H1 (cell line): ENCODE measurements at regions not wholly inside any gene's neighbourhood (a gene's known extent, or its start where the extent isn't known, plus 50 kb on each side); places are given as distances from the start of the nearest gene placed in this dataset.

Experiments
- CTCF ChIA-PET: fragments of 300-600 bp; sonication (Branson Sonifier 250); formaldehyde crosslinking; loops from one replicate; lab custom pipeline; 2021; ENCODE audit not compliant: partially characterized antibody; lab: Charles Lee
- POLR2A ChIA-PET: fragments of 300-600 bp; sonication (Branson Sonifier 250); formaldehyde crosslinking; loops from one replicate; lab custom pipeline; 2021; ENCODE audit warnings: inconsistent platforms; ENCODE audit not compliant: partially characterized antibody; lab: Charles Lee
- DNase-seq, 2 experiments: peaks; one replicate each; pipeline versions ENCODE4 v3.0.0 to v3.0.0-alpha.2; 2010 to 2022; ENCODE audit warnings: low spot score in 2 of 2, low read depth in 1 of 2, mixed read lengths in 1 of 2
- FAIRE-seq: peaks from 2 replicates; lab custom pipeline; 2011; peaks lifted over from hg19 to GRCh38; lab: Jason Lieb, UNC
- H2AFZ ChIP-seq: 2 replicates; pipeline ENCODE4 v1.8.1; 2012; ENCODE audit warnings: low read length, inconsistent platforms
- H2AK5ac ChIP-seq: 2 replicates; pipeline ENCODE4 v1.6.1; 2013; ENCODE audit warnings: low read depth, low read length
- H2BK120ac ChIP-seq: replicated peaks from 2 replicates; pipeline ENCODE3; 2013; ENCODE audit warnings: low read depth, low read length, inconsistent platforms
- H2BK12ac ChIP-seq: 2 replicates; pipeline ENCODE4 v1.6.1; 2013; ENCODE audit warnings: low read depth, low read length
- H2BK15ac ChIP-seq: 2 replicates; pipeline ENCODE4 v1.6.1; 2013; ENCODE audit warnings: low read length
- H2BK20ac ChIP-seq: 2 replicates; pipeline ENCODE4 v1.6.1; 2013; ENCODE audit warnings: low read length
- H2BK5ac ChIP-seq: 2 replicates; pipeline ENCODE4 v1.6.1; 2013; ENCODE audit warnings: low read depth, low read length
- H3K14ac ChIP-seq: 2 replicates; pipeline ENCODE4 v1.6.1; 2013; ENCODE audit warnings: inconsistent platforms; ENCODE audit not compliant: insufficient read length
- H3K18ac ChIP-seq: 2 replicates; pipeline ENCODE4 v1.6.1; 2013; ENCODE audit warnings: low read length; ENCODE audit errors: extremely low read depth
- H3K23ac ChIP-seq: 2 replicates; pipeline ENCODE4 v1.6.1; 2013; ENCODE audit warnings: inconsistent platforms; ENCODE audit not compliant: insufficient read length
- H3K23me2 ChIP-seq: 2 replicates; pipeline ENCODE4 v1.6.1; 2013; ENCODE audit warnings: low read depth, low read length
- H3K27ac ChIP-seq: 2 replicates; pipeline ENCODE4 v1.6.1; 2011; ENCODE audit warnings: low read depth, low read length, inconsistent platforms
- H3K27me3 ChIP-seq, 4 experiments: replicated peaks in 1 of 4; 1 replicate in 1 of 4; 2 replicates in 3 of 4; pipeline versions ENCODE4 v1.6.1 to v1.8.1; 2011 to 2013; ENCODE audit warnings: low read length in 3 of 4, mild to moderate bottlenecking in 3 of 4, inconsistent platforms in 2 of 4, mixed read lengths in 2 of 4, moderate library complexity in 1 of 4; ENCODE audit not compliant: control insufficient read depth in 3 of 4, insufficient read depth in 3 of 4; ENCODE audit errors: extremely low read depth in 1 of 4
- H3K36me3 ChIP-seq, 4 experiments: 2 replicates each; pipeline versions ENCODE4 v1.6.1 to v1.8.1; 2011 to 2013; ENCODE audit warnings: mild to moderate bottlenecking in 4 of 4, low read length in 3 of 4, moderate library complexity in 2 of 4, control low read depth in 1 of 4, inconsistent platforms in 1 of 4; ENCODE audit not compliant: insufficient read depth in 4 of 4, control insufficient read depth in 2 of 4
- H3K4ac ChIP-seq: replicated peaks from 2 replicates; pipeline ENCODE3; 2013; ENCODE audit warnings: low read length, low read depth, mixed read lengths, inconsistent platforms; ENCODE audit not compliant: insufficient read length
- H3K4me1 ChIP-seq, 4 experiments: replicated peaks in 1 of 4; 1 replicate in 1 of 4; 2 replicates in 3 of 4; pipeline versions ENCODE4 v1.6.1 to v1.8.1; 2011 to 2013; ENCODE audit warnings: low read length in 3 of 4, inconsistent platforms in 2 of 4, mixed read lengths in 1 of 4; ENCODE audit not compliant: insufficient read depth in 4 of 4, control insufficient read depth in 3 of 4
- H3K4me2 ChIP-seq, 2 experiments: 2 replicates each; pipeline versions ENCODE4 v1.6.1 to v1.8.1; 2011 to 2013; ENCODE audit warnings: low read depth in 2 of 2, low read length in 2 of 2, control low read depth in 1 of 2, inconsistent platforms in 1 of 2, mild to moderate bottlenecking in 1 of 2; ENCODE audit not compliant: insufficient read depth in 1 of 2
- H3K4me3 ChIP-seq, 4 experiments: fragments of 200-600, 300-600 bp in 1 of 4; sonication (generic), shearing (Covaris generic), sonication (Bioruptor Twin) in 1 of 4; 2 replicates each; pipeline versions ENCODE4 v1.5.1 to v1.8.1; 2011 to 2016; ENCODE audit warnings: low read length in 4 of 4, low read depth in 3 of 4, control low read depth in 2 of 4, inconsistent platforms in 2 of 4, mild to moderate bottlenecking in 2 of 4, mixed read lengths in 1 of 4, moderate library complexity in 1 of 4; ENCODE audit not compliant: insufficient read depth in 2 of 4; ENCODE audit errors: extremely low read depth in 1 of 4
- H3K56ac ChIP-seq: replicated peaks from 2 replicates; pipeline ENCODE3; 2013; ENCODE audit warnings: low read depth, mild to moderate bottlenecking, mixed read lengths, low read length, inconsistent platforms; ENCODE audit not compliant: insufficient read length
- H3K79me1 ChIP-seq: 2 replicates; pipeline ENCODE4 v1.6.1; 2013; ENCODE audit warnings: low read depth, low read length, control low read depth
- H3K79me2 ChIP-seq, 2 experiments: 2 replicates each; pipeline versions ENCODE4 v1.6.1 to v1.8.1; 2012 to 2013; ENCODE audit warnings: low read length in 2 of 2, mild to moderate bottlenecking in 2 of 2, inconsistent platforms in 1 of 2; ENCODE audit not compliant: insufficient read depth in 2 of 2, control insufficient read depth in 1 of 2
- H3K9ac ChIP-seq, 4 experiments: replicated peaks in 1 of 4; 1 replicate in 1 of 4; 2 replicates in 3 of 4; pipeline versions ENCODE4 v1.6.1 to v1.8.1; 2011 to 2013; ENCODE audit warnings: low read depth in 3 of 4, low read length in 3 of 4, control low read depth in 2 of 4, mild to moderate bottlenecking in 2 of 4, moderate library complexity in 2 of 4, inconsistent platforms in 1 of 4; ENCODE audit errors: extremely low read depth in 1 of 4
- H3K9me3 ChIP-seq, 2 experiments: 2 replicates each; pipeline versions ENCODE4 v1.6.1 to v1.8.1; 2012 to 2013; ENCODE audit warnings: mild to moderate bottlenecking in 2 of 2, moderate library complexity in 2 of 2, control low read depth in 1 of 2, inconsistent platforms in 1 of 2, low read depth in 1 of 2, low read length in 1 of 2, mixed read lengths in 1 of 2; ENCODE audit not compliant: insufficient read depth in 2 of 2
- H4K20me1 ChIP-seq, 2 experiments: replicated peaks in 1 of 2; 2 replicates each; pipeline versions ENCODE3 to v1.8.1; 2011 to 2013; ENCODE audit warnings: inconsistent platforms in 2 of 2, low read length in 2 of 2, mild to moderate bottlenecking in 1 of 2; ENCODE audit not compliant: insufficient read depth in 2 of 2, control insufficient read depth in 1 of 2
- H4K5ac ChIP-seq: 2 replicates; pipeline ENCODE4 v1.6.1; 2013; ENCODE audit warnings: low read length, low read depth, mixed read lengths, inconsistent platforms; ENCODE audit not compliant: insufficient read length
- H4K8ac ChIP-seq: 2 replicates; pipeline ENCODE4 v1.8.0; 2013; ENCODE audit warnings: mild to moderate bottlenecking, moderate library complexity, low read length, inconsistent platforms; ENCODE audit not compliant: insufficient read depth; ENCODE audit errors: extremely low read depth
- H4K91ac ChIP-seq: replicated peaks from 2 replicates; pipeline ENCODE3; 2013; ENCODE audit warnings: low read length, mixed read lengths, inconsistent platforms; ENCODE audit not compliant: insufficient read length
- CBX8 ChIP-seq: fragments of 300-800, 300-1000 bp; sonication (generic); IDR thresholded peaks from 2 replicates; pipeline ENCODE4 v1.7.1; 2016; ENCODE audit warnings: low read depth, low read length, borderline replicate concordance
- CTBP2 ChIP-seq: IDR thresholded peaks from 2 replicates; pipeline ENCODE4 v1.7.0; 2011; ENCODE audit warnings: borderline replicate concordance, mild to moderate bottlenecking, moderate library complexity, mixed read lengths, low read length; ENCODE audit not compliant: insufficient read depth, insufficient read length
- EZH2 ChIP-seq: fragments of 200-600 bp; sonication (generic); IDR thresholded peaks from 2 replicates; pipeline ENCODE4 v1.7.1; 2012; ENCODE audit warnings: low read depth, mild to moderate bottlenecking, moderate library complexity, low read length, inconsistent platforms; ENCODE audit not compliant: severe bottlenecking
- JUND ChIP-seq: IDR thresholded peaks from 2 replicates; pipeline ENCODE4 v1.6.1; 2011; ENCODE audit warnings: mild to moderate bottlenecking, improper control_type of control experiment, low read length
- KDM1A ChIP-seq: fragments of 200-600, 300-600 bp; sonication (generic); IDR thresholded peaks from 2 replicates; pipeline ENCODE4 v1.7.1; 2016; ENCODE audit warnings: mild to moderate bottlenecking, low read length, borderline replicate concordance
- KDM4A ChIP-seq: IDR thresholded peaks from one replicate; pipeline ENCODE4 v1.7.1; 2012; ENCODE audit warnings: low read depth, mild to moderate bottlenecking, moderate library complexity, low read length, inconsistent platforms; ENCODE audit not compliant: severe bottlenecking
- KDM5A ChIP-seq: fragments of 200-600 bp; IDR thresholded peaks from 2 replicates; pipeline ENCODE4 v1.7.1; 2012; ENCODE audit warnings: mild to moderate bottlenecking, low read length, inconsistent platforms, mixed read lengths
- NRF1 ChIP-seq: IDR thresholded peaks from 2 replicates; pipeline ENCODE4 v1.6.1; 2011; ENCODE audit warnings: mild to moderate bottlenecking, low read depth, low read length, improper control_type of control experiment
- PHF8 ChIP-seq: fragments of 200-600 bp; sonication (generic); conservative IDR thresholded peaks from 2 replicates; pipeline ENCODE4 v1.7.1; 2012; ENCODE audit warnings: low read depth, mild to moderate bottlenecking, inconsistent platforms, low read length, moderate library complexity
- RFX5 ChIP-seq: IDR thresholded peaks from 2 replicates; pipeline ENCODE4 v1.6.1; 2011; ENCODE audit warnings: low read depth, low read length, improper control_type of control experiment, borderline replicate concordance
- WGBS, 2 experiments: shearing (Covaris generic) in 1 of 2; methylation state at CpG; one replicate each; pipeline versions ENCODE4 v1.1.6 to v1.1.7; 2013 to 2015; ENCODE audit warnings: low lambda C conversion rate in 2 of 2, mixed read lengths in 2 of 2, inconsistent platforms in 1 of 2, low coverage in 1 of 2, missing lambda C conversion rate in 1 of 2; ENCODE audit not compliant: insufficient replicate concordance in 2 of 2, insufficient coverage in 1 of 2, insufficient read length in 1 of 2; ENCODE audit errors: extremely low coverage in 1 of 2, missing lambda C conversion rate in 1 of 2; 5-methylcytosine and 5-hydroxymethylcytosine counted together
- TF ChIP-seq, protein P1 (sequence below): IDR thresholded peaks from 2 replicates; pipeline ENCODE4 v1.6.1; 2012; ENCODE audit warnings: low read length, inconsistent platforms
- TF ChIP-seq, protein P2 (sequence below): IDR thresholded peaks from 2 replicates; pipeline ENCODE4 v1.6.1; 2012; ENCODE audit warnings: inconsistent platforms

DNA sequence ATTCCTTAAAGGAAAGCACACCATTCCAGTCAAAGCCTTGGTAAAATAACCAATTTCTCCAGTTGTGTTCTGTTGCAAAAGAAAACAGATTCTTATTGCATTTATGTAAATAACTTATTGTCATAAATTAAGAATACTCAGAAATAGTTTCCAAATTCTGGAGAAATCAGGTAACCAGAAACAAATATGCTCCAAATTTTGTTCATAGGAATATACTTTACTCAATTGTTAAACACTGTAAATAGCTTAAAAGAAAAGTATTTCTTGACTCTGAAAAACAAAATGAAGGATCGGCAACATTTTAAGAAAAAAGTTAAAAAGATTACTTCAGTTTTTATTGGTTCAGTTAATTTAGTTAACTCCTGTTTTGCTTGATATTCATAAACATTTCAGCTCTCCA lies 67.1 kb upstream of the PIK3CG start:
- H2AFZ ChIP-seq, result no peak overlapping the region
- H3K27ac ChIP-seq, result no peak overlapping the region
- POLR2A ChIA-PET, result interaction anchor here (1.5 kb wide), 1 partner anchor 9 kb away, joined by 3 read pairs; no protein-coding TSS in a partner anchor
- no peak overlapping the region for H3K18ac ChIP-seq
- H4K5ac ChIP-seq, result no peak overlapping the region
- H2BK15ac ChIP-seq, result no peak overlapping the region
- no peak overlapping the region for H3K9ac ChIP-seq
- no peaks in the 10 kb centered on the region for H3K27me3 ChIP-seq
- no peak overlapping the region for H2BK20ac ChIP-seq
- H2AK5ac ChIP-seq, result no peak overlapping the region
- H3K4me3 ChIP-seq, result no peak overlapping the region
- no peak overlapping the region for H2BK120ac ChIP-seq
- H3K23ac ChIP-seq, result no peak overlapping the region
- peaks cover 5 to 12% of the 10 kb centered on the region in 2 experiments; a peak in 3 of 4 replicates for H3K9me3 ChIP-seq
- H3K79me1 ChIP-seq, result no peaks in the 10 kb centered on the region
- no peaks in the 10 kb centered on the region for H3K79me2 ChIP-seq
- H3K4me1 ChIP-seq, result no peaks in the 10 kb centered on the region
- 96% methylated on average over 1 of the region's 1 CpG; no CpG with 5 or more reads in 1 of the 2 experiments for WGBS, 2 experiments
- no peak overlapping the region for H2BK12ac ChIP-seq
- CTCF ChIA-PET, result interaction anchor here (1.1 to 1.6 kb wide), 2 partner anchors 86 to 352 kb away, joined by 3 to 6 read pairs; no protein-coding TSS in a partner anchor
- H3K4me2 ChIP-seq, result no peak overlapping the region
- H3K23me2 ChIP-seq, result no peaks in the 10 kb centered on the region
- H3K36me3 ChIP-seq, result no peaks in the 10 kb centered on the region
- no peak overlapping the region for H3K14ac ChIP-seq
- no peak for FAIRE-seq
- no peak overlapping the region for H4K91ac ChIP-seq
- no peak overlapping the region for H3K4ac ChIP-seq
- no peak overlapping the region for H2BK5ac ChIP-seq
- H4K20me1 ChIP-seq, result no peaks in the 10 kb centered on the region
- no peak for DNase-seq
- H3K56ac ChIP-seq, result no peak overlapping the region
- H4K8ac ChIP-seq, result no peak overlapping the region
- TF ChIP-seq CTBP2 (no peak), JUND (no peak), EZH2 (no peak), KDM4A (no peak), KDM5A (no peak), CBX8 (no peak), PHF8 (no peak), KDM1A (no peak), RFX5 (no peak), NRF1 (no peak)
- TF ChIP-seq, protein P1, sequence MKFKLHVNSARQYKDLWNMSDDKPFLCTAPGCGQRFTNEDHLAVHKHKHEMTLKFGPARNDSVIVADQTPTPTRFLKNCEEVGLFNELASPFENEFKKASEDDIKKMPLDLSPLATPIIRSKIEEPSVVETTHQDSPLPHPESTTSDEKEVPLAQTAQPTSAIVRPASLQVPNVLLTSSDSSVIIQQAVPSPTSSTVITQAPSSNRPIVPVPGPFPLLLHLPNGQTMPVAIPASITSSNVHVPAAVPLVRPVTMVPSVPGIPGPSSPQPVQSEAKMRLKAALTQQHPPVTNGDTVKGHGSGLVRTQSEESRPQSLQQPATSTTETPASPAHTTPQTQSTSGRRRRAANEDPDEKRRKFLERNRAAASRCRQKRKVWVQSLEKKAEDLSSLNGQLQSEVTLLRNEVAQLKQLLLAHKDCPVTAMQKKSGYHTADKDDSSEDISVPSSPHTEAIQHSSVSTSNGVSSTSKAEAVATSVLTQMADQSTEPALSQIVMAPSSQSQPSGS, result no peak
- TF ChIP-seq, protein P2, sequence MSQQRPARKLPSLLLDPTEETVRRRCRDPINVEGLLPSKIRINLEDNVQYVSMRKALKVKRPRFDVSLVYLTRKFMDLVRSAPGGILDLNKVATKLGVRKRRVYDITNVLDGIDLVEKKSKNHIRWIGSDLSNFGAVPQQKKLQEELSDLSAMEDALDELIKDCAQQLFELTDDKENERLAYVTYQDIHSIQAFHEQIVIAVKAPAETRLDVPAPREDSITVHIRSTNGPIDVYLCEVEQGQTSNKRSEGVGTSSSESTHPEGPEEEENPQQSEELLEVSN, result no peak
